K562 (cell line): ENCODE measurements at regions not wholly inside any gene's neighbourhood (a gene's known extent, or its start where the extent isn't known, plus 50 kb on each side); places are given as distances from the start of the nearest gene placed in this dataset.

Experiments used
- ATAC-seq: fragments of 200-7000 bp; cut with Tn5 transposase; 3 replicates; pipeline ENCODE4 v1.9.1; 2020; ENCODE audit warnings: moderate library complexity
- BruUV-seq: library from RNA; stranded (reverse); fragments of 400-500 nt; replicated peaks from 2 replicates; lab custom pipeline; 2021; lab: Mats Ljungman, UMichigan
- CTCF ChIA-PET: fragments of 300-600 bp; formaldehyde crosslinking; extraction: SDS; loops from one replicate; lab custom pipeline; 2021; ENCODE audit warnings: low intra/inter-chr PET ratio; lab: Yijun Ruan, JAX
- POLR2A ChIA-PET: fragments of 300-600, 350-650 bp; sonication (Branson Sonifier 250); formaldehyde crosslinking; extraction: SDS; loops from one replicate; lab custom pipeline; 2021; ENCODE audit warnings: antibody characterized with exemption, inconsistent platforms; lab: Yijun Ruan, JAX
- DNase-seq, 4 experiments: peaks; one replicate each; pipeline versions ENCODE4 v3.0.0 to v3.0.0-alpha.2; 2011 to 2018; ENCODE audit warnings: low spot score in 3 of 4, mixed read lengths in 3 of 4; ENCODE audit errors: extremely low read depth in 1 of 4
- FAIRE-seq: peaks from 2 replicates; lab custom pipeline; 2011; peaks lifted over from hg19 to GRCh38; lab: Jason Lieb, UNC
- H2AFZ ChIP-seq: 2 replicates; pipeline ENCODE4 v1.6.0; 2011; ENCODE audit warnings: low read depth, low read length, control low read depth, inconsistent platforms
- H3K27ac ChIP-seq: fragments of 200-600 bp; 3 replicates; pipeline ENCODE4 v1.8.0; 2011; ENCODE audit warnings: low read depth, mild to moderate bottlenecking, control low read depth, inconsistent platforms, low read length, moderate library complexity, mixed read lengths; ENCODE audit errors: extremely low read depth
- H3K27me3 ChIP-seq, 2 experiments: fragments of 300-600 bp in 1 of 2; 2 replicates in 1 of 2; 3 replicates in 1 of 2; pipeline versions ENCODE4 v1.6.0 to v1.8.0; 2011; ENCODE audit warnings: inconsistent platforms in 2 of 2, low read length in 2 of 2, mild to moderate bottlenecking in 1 of 2, mixed read lengths in 1 of 2, moderate library complexity in 1 of 2; ENCODE audit not compliant: control insufficient read depth in 2 of 2, insufficient read depth in 2 of 2
- H3K36me3 ChIP-seq: fragments of 300-600 bp; 3 replicates; pipeline ENCODE4 v1.8.0; 2011; ENCODE audit warnings: mild to moderate bottlenecking, low read length, inconsistent platforms; ENCODE audit not compliant: control insufficient read depth, insufficient read depth
- H3K4me1 ChIP-seq, 2 experiments: fragments of 200-600 bp in 1 of 2; replicated peaks in 1 of 2; 2 replicates in 1 of 2; 3 replicates in 1 of 2; pipeline versions ENCODE4 v1.5.1 to v1.8.0; 2011; ENCODE audit warnings: inconsistent platforms in 2 of 2, low read length in 2 of 2, mild to moderate bottlenecking in 1 of 2, mixed read lengths in 1 of 2, moderate library complexity in 1 of 2; ENCODE audit not compliant: control insufficient read depth in 2 of 2, insufficient read depth in 2 of 2
- H3K4me2 ChIP-seq: 2 replicates; pipeline ENCODE4 v1.6.1; 2011; ENCODE audit warnings: low read length, control low read depth, inconsistent platforms, mixed read lengths; ENCODE audit not compliant: insufficient read depth
- H3K4me3 ChIP-seq: fragments of 200-600 bp; sonication (generic), shearing (Covaris generic); 2 replicates; pipeline ENCODE4 v1.5.1; 2016; ENCODE audit warnings: control low read depth, inconsistent platforms
- H3K79me2 ChIP-seq: fragments of 200-600 bp; 3 replicates; pipeline ENCODE4 v1.8.0; 2011; ENCODE audit warnings: low read length, inconsistent platforms; ENCODE audit not compliant: control insufficient read depth, insufficient read depth
- H3K9ac ChIP-seq, 2 experiments: 2 replicates each; pipeline versions ENCODE4 v1.6.0 to v1.6.1; 2011; ENCODE audit warnings: low read depth in 2 of 2, low read length in 2 of 2, control low read depth in 1 of 2, inconsistent platforms in 1 of 2, mild to moderate bottlenecking in 1 of 2, mixed read lengths in 1 of 2; ENCODE audit not compliant: insufficient read depth in 1 of 2
- H3K9me1 ChIP-seq: one replicate; pipeline ENCODE4 v1.6.0; 2011; ENCODE audit warnings: inconsistent platforms, mild to moderate bottlenecking, low read length, moderate library complexity; ENCODE audit not compliant: control insufficient read depth, insufficient read depth
- H3K9me3 ChIP-seq: replicated peaks from 2 replicates; pipeline ENCODE4 v1.5.1; 2011; ENCODE audit warnings: low read depth, low read length, inconsistent platforms; ENCODE audit not compliant: control insufficient read depth, insufficient read depth
- H4K20me1 ChIP-seq: replicated peaks from 2 replicates; pipeline ENCODE4 v1.6.1; 2011; ENCODE audit warnings: low read length, inconsistent platforms, mixed read lengths; ENCODE audit not compliant: control insufficient read depth, insufficient read depth
- CREM ChIP-seq: IDR thresholded peaks from 2 replicates; pipeline ENCODE4 v1.6.1; 2014; ENCODE audit warnings: antibody characterized with exemption, low read depth
- DIDO1 ChIP-seq: fragments of 450-650 bp; IDR thresholded peaks from 2 replicates; pipeline ENCODE4 v1.6.1; 2016; ENCODE audit warnings: low read depth, missing biosample characterization, missing genetic modification characterization
- GABPB2 ChIP-seq: fragments of 250-450 bp; sonication (Bioruptor Pico); conservative IDR thresholded peaks from 2 replicates; pipeline ENCODE4 v1.5.1; 2021; ENCODE audit warnings: mild to moderate bottlenecking
- MEF2D ChIP-seq: conservative IDR thresholded peaks from 2 replicates; pipeline ENCODE4 v1.6.1; 2016; ENCODE audit warnings: low read depth, missing genetic modification characterization, missing compliant biosample characterization
- NELFE ChIP-seq: IDR thresholded peaks from 2 replicates; pipeline ENCODE4 v1.6.1; 2011; ENCODE audit warnings: mild to moderate bottlenecking; ENCODE audit not compliant: insufficient read depth, insufficient read length
- SNIP1 ChIP-seq: fragments of 450-650 bp; IDR thresholded peaks from 2 replicates; pipeline ENCODE4 v1.7.1; 2017; ENCODE audit warnings: low read depth, mild to moderate bottlenecking
- WHSC1 ChIP-seq: IDR thresholded peaks from one replicate; pipeline ENCODE4 v1.6.1; 2012; ENCODE audit warnings: low read length, control low read depth, inconsistent platforms
- ZFP30 ChIP-seq: fragments of 250-450 bp; sonication (Bioruptor Pico); IDR thresholded peaks from 2 replicates; pipeline ENCODE4 v1.8.0; 2022; ENCODE audit warnings: moderate library complexity, mild to moderate bottlenecking, inconsistent platforms, borderline replicate concordance
- ZNF445 ChIP-seq: fragments of 250-450 bp; sonication (Bioruptor Pico); IDR thresholded peaks from 2 replicates; pipeline ENCODE4 v1.4.0; 2020; ENCODE audit warnings: low read depth, mild to moderate bottlenecking, moderate library complexity
- ZNF830 ChIP-seq: fragments of 250-450 bp; sonication (Bioruptor Pico); IDR thresholded peaks from 2 replicates; pipeline ENCODE4 v1.5.0; 2021; ENCODE audit warnings: mild to moderate bottlenecking
- WGBS: fragments of 100-300 bp; shearing (Covaris generic); methylation state at CpG from one replicate; pipeline ENCODE4 v1.1.6; 2016; ENCODE audit warnings: low coverage, mixed read lengths; ENCODE audit not compliant: insufficient coverage; ENCODE audit errors: missing lambda C conversion rate; 5-methylcytosine and 5-hydroxymethylcytosine counted together
- in situ Hi-C: fragments of 300-500 bp; cut with MboI; formaldehyde crosslinking; loops from 4 replicates; pipeline ENCODE4 v1.15.0; 2018; ENCODE audit warnings: inconsistent platforms, mixed read lengths
- intact Hi-C: fragments of 100-400 bp; cut with micrococcal nuclease; formaldehyde crosslinking; loops from 2 replicates; pipeline ENCODE4 v1.14.2; 2022
- TF ChIP-seq, protein P1 (sequence below): IDR thresholded peaks from 2 replicates; pipeline ENCODE4 v1.6.1; 2012; ENCODE audit warnings: low read depth, low read length, improper control_type of control experiment, borderline replicate concordance

DNA sequence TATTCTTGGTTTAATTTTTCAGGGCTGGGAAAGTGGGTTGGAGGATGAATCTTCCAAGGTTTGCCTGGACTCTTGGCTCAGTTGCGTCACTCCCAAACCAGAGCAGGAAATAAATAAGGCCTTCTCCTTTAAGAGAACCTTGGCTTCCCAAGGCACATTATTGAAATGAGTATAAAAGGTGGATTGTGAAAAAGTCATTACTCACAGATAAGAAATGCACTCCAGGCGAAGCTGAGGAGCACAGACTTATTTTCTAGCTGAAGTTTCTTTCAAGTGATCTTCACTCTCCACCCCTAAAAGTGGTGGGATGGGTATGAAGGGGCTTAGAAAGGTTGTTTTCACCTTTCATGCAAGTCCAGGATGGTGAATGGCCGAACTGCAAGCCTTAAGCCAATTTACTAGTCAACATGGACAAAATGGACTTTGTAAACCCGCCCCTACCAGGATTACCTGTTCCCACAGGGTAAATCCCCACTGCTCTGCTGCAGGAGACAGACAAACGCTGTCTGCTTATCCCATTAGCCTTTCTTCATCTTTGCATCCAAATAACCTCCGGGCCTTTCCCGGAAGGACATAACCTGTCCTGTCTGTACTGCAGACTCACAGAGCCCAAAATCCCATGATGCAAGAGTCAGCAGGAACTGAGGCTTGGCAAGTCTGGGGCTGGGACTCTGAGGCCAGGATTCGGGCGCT lies 207.6 kb downstream of the BCL11B start (continued):
- TF ChIP-seq ZNF445 (CRISPR knock-in tag): no peak

DNA sequence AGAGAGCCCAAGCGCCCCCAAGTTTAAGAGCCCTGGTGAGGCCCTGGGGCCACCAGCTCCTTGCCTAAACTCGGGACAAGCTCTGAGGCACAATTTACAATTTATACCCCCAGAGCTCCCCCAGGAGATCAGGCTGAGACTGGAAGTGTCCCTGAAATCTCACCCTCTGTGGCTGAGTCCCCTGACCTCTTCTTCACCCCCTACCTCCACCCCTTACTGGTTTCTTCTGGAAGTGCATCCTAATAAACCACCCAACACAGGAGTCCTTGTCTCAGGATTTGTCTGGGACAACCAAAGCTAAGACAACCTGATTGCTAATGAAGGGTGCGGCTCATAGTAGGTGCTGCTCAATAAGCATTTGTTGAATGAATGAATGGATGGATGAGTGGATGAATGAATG lies 206.4 kb downstream of the BCL11B start:
- 0% methylated on average over 3 of the region's 3 CpGs for whole genome bisulfite sequencing
- ATAC-seq (no peak), DNase-seq (no peak), FAIRE-seq (no peak)
- no peak overlapping the region for H3K4me2 ChIP-seq
- H3K4me1 ChIP-seq: no peaks in the 10 kb centered on the region
- intact Hi-C loops (no loop called here), in situ Hi-C loops (no loop called here)
- H3K4me3 ChIP-seq: no peak overlapping the region
- CTCF ChIA-PET: no interaction called here
- no peaks in the 10 kb centered on the region for H3K9me1 ChIP-seq
- H3K79me2 ChIP-seq: no peaks in the 10 kb centered on the region
- no peak overlapping the region for H2AFZ ChIP-seq
- no peak overlapping the region for H3K9ac ChIP-seq
- no peak overlapping the region for H3K27ac ChIP-seq
- H3K36me3 ChIP-seq: no peaks in the 10 kb centered on the region
- POLR2A ChIA-PET: interaction anchor here (0.7 kb wide), 1 partner anchor 9 kb away, joined by 3 read pairs; no protein-coding TSS in a partner anchor
- TF ChIP-seq SNIP1: no peak
- peaks cover 0 to 9% of the 10 kb centered on the region in 2 experiments; a peak in 2 of 5 replicates for H3K27me3 ChIP-seq
- no TSS peak for BruUV-seq
- H3K9me3 ChIP-seq: no peaks in the 10 kb centered on the region
- no peaks in the 10 kb centered on the region for H4K20me1 ChIP-seq

DNA sequence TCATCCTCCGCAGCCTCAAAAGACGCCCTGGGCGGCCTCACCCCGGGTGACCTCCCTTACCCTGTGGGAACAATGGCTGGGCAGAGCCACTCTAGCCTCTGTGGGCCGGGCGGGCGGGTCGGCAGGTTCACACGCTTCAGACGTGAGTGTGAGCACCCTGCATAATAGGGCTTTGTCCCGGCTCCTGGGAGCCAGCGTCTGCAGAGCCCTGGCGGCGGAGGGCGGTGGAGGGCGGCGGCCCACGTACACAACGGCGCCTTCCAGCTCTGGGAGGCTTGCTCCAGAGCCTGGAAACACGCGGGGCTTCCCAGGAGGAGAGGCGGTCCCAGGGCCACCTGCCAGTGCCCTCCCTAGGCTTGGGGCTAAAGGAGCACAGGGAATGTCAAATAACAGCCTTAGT lies 205.6 kb downstream of the BCL11B start:
- Histone ChIP-seq H3K36me3 (no peaks in the 10 kb centered on the region), H3K27ac (no peak overlapping the region), H2AFZ (no peak overlapping the region), H3K9ac (no peak overlapping the region), H3K27me3 (peaks cover 0 to 9% of the 10 kb centered on the region in 2 experiments; a peak in 2 of 5 replicates), H3K9me1 (no peaks in the 10 kb centered on the region), H3K9me3 (no peaks in the 10 kb centered on the region), H3K4me2 (no peak overlapping the region), H4K20me1 (no peaks in the 10 kb centered on the region), H3K79me2 (no peaks in the 10 kb centered on the region), H3K4me3 (no peak overlapping the region), H3K4me1 (no peaks in the 10 kb centered on the region)
- BruUV-seq: no TSS peak
- FAIRE-seq (no peak), DNase-seq (no peak), ATAC-seq (no peak)
- ChIA-PET CTCF (no interaction called here), POLR2A (interaction anchor here (0.6 kb wide), 1 partner anchor 11 kb away, joined by 3 read pairs; no protein-coding TSS in a partner anchor)
- intact Hi-C loops (no loop called here), in situ Hi-C loops (no loop called here)
- 0% methylated on average over 6 of the region's 23 CpGs for WGBS
- TF ChIP-seq DIDO1 (tag): no peak
- TF ChIP-seq CREM: no peak
- TF ChIP-seq MEF2D (tag): no peak
- TF ChIP-seq ZNF830 (CRISPR knock-in tag): no peak
- TF ChIP-seq NELFE: no peak
- TF ChIP-seq WHSC1: no peak
- TF ChIP-seq, protein P1, sequence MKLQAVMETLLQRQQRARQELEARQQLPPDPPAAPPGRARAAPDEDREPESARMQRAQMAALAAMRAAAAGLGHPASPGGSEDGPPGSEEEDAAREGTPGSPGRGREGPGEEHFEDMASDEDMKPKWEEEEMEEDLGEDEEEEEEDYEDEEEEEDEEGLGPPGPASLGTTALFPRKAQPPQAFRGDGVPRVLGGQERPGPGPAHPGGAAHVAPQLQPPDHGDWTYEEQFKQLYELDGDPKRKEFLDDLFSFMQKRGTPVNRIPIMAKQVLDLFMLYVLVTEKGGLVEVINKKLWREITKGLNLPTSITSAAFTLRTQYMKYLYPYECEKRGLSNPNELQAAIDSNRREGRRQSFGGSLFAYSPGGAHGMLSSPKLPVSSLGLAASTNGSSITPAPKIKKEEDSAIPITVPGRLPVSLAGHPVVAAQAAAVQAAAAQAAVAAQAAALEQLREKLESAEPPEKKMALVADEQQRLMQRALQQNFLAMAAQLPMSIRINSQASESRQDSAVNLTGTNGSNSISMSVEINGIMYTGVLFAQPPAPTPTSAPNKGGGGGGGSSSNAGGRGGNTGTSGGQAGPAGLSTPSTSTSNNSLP: no peak
- no peak for TF ChIP-seq ZFP30 (CRISPR knock-in tag)
- no peak for TF ChIP-seq GABPB2
